22Rv1 (cell line): ENCODE measurements at regions not wholly inside any gene's neighbourhood (a gene's known extent, or its start where the extent isn't known, plus 50 kb on each side); places are given as distances from the start of the nearest gene placed in this dataset.

Source experiments
- H3K27ac ChIP-seq: fragments of 450-650 bp; 2 replicates; pipeline ENCODE4 v1.5.1; 2017
- CTCF ChIP-seq: fragments of 450-650 bp; IDR thresholded peaks from 2 replicates; pipeline ENCODE4 v1.5.1; 2017; ENCODE audit warnings: mild to moderate bottlenecking
- ZFX ChIP-seq: fragments of 450-650 bp; IDR thresholded peaks from 2 replicates; pipeline ENCODE4 v1.6.1; 2017; ENCODE audit warnings: antibody characterized with exemption, borderline replicate concordance

- no peak overlapping the region for H3K27ac ChIP-seq
- TF ChIP-seq ZFX (no peak), CTCF (no peak)
Observed at GRCh38 chr12:89890161-89890560, 181.5 kb upstream of the ATP2B1 start.

DNA sequence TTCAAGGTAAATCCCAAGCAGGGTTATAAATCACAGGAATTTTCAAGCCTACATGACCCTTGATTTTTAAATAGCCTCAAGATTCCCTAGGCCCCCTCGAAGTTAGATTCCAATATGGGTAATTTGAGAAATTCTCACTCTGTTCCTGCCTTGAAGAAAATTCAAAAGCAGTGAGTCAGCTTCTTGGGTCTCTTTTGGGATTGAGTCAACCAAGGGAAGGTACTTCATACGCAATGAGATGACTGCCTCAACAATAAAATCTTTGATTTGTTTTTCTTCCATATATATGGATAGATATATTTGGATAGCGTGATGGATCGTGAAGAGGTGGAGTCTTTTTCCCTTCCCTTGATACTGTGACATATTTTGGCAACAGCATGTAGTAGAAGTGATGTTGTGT, 180.4 kb upstream of the ATP2B1 start:
- TF ChIP-seq ZFX (no peak), CTCF (no peak)
- no peak overlapping the region for H3K27ac ChIP-seq

- no peak overlapping the region for H3K27ac ChIP-seq
- no peak for TF ChIP-seq CTCF
- TF ChIP-seq ZFX = no peak
Observed at GRCh38 chr12:89884952-89885351, 176.3 kb upstream of the ATP2B1 start.

GRCh38 chr12:89884416-89884898, 175.8 kb upstream of the ATP2B1 start:
- no peak overlapping the region for H3K27ac ChIP-seq
- no peak for TF ChIP-seq ZFX
- no peak for TF ChIP-seq CTCF

GRCh38 chr12:89883630-89884389, 175.2 kb upstream of the ATP2B1 start:
- no peak for TF ChIP-seq CTCF
- no peak for TF ChIP-seq ZFX
- H3K27ac ChIP-seq = no peak overlapping the region

GRCh38 chr12:89882792-89883191, 174.2 kb upstream of the ATP2B1 start:
- TF ChIP-seq ZFX = no peak
- TF ChIP-seq CTCF = no peak
- no peak overlapping the region for H3K27ac ChIP-seq

- TF ChIP-seq ZFX = no peak
- no peak for TF ChIP-seq CTCF
- H3K27ac ChIP-seq = no peak overlapping the region
Observed at GRCh38 chr12:89882050-89882449, 173.4 kb upstream of the ATP2B1 start.
